A673 (cell line): ENCODE measurements at regions not wholly inside any gene's neighbourhood (a gene's known extent, or its start where the extent isn't known, plus 50 kb on each side); places are given as distances from the start of the nearest gene placed in this dataset.

ENCODE experiments used
- BruUV-seq: library from RNA; stranded (reverse); fragments of 400-500 nt; replicated peaks from 2 replicates; lab custom pipeline; 2021; lab: Mats Ljungman, UMichigan
- CTCF ChIA-PET: fragments of 300-600 bp; sonication (Branson Sonifier 250); formaldehyde crosslinking; loops from one replicate; lab custom pipeline; 2022; ENCODE audit warnings: antibody characterized with exemption; lab: Charles Lee
- POLR2A ChIA-PET: fragments of 300-600 bp; sonication (Branson Sonifier 250); formaldehyde crosslinking; loops from one replicate; lab custom pipeline; 2022; ENCODE audit warnings: antibody characterized with exemption; ENCODE audit not compliant: low non-redundant PET; lab: Charles Lee
- DNase-seq: peaks from one replicate; pipeline ENCODE4 v3.0.0-alpha.2; 2015; ENCODE audit warnings: low spot score
- H3K27ac ChIP-seq: fragments of 200-600 bp; sonication (generic); 2 replicates; pipeline ENCODE4 v1.5.1; 2016; ENCODE audit warnings: mixed run types, low read depth, mild to moderate bottlenecking, mixed read lengths, antibody characterized with exemption, low read length; ENCODE audit not compliant: poor library complexity, severe bottlenecking
- H3K27me3 ChIP-seq: fragments of 200-600 bp; sonication (generic); replicated peaks from 2 replicates; pipeline ENCODE4 v1.6.1; 2017; ENCODE audit warnings: mixed run types, low read depth, mild to moderate bottlenecking, mixed read lengths, antibody characterized with exemption, low read length; ENCODE audit not compliant: insufficient read depth, poor library complexity
- H3K36me3 ChIP-seq: fragments of 200-600 bp; sonication (generic); 2 replicates; pipeline ENCODE4 v1.6.1; 2016; ENCODE audit warnings: mixed run types, mild to moderate bottlenecking, mixed read lengths, antibody characterized with exemption, low read length; ENCODE audit not compliant: insufficient read depth, poor library complexity, severe bottlenecking
- H3K4me1 ChIP-seq: fragments of 200-600 bp; sonication (generic); 2 replicates; pipeline ENCODE4 v1.6.1; 2017; ENCODE audit warnings: mixed run types, mild to moderate bottlenecking, mixed read lengths, antibody characterized with exemption, low read length; ENCODE audit not compliant: insufficient read depth, poor library complexity, severe bottlenecking
- H3K4me3 ChIP-seq: fragments of 200-600 bp; sonication (generic); 2 replicates; pipeline ENCODE4 v1.5.1; 2016; ENCODE audit warnings: low read depth, mixed run types, mild to moderate bottlenecking, mixed read lengths, low read length; ENCODE audit not compliant: poor library complexity, severe bottlenecking
- H3K9me3 ChIP-seq: fragments of 200-600 bp; sonication (generic); 2 replicates; pipeline ENCODE4 v1.6.1; 2016; ENCODE audit warnings: mixed run types, low read depth, mild to moderate bottlenecking, mixed read lengths, antibody characterized with exemption, low read length; ENCODE audit not compliant: poor library complexity, severe bottlenecking
- EZH2 ChIP-seq: fragments of 200-600 bp; sonication (generic); IDR thresholded peaks from 2 replicates; pipeline ENCODE4 v1.6.1; 2017; ENCODE audit warnings: borderline replicate concordance, low read depth, mild to moderate bottlenecking, mixed read lengths, antibody characterized with exemption, low read length; ENCODE audit not compliant: poor library complexity, severe bottlenecking
- intact Hi-C: fragments of 100-400 bp; cut with micrococcal nuclease; formaldehyde crosslinking; loops from one replicate; pipeline ENCODE4 v1.10.0; 2022; ENCODE audit not compliant: unreplicated experiment
- TF ChIP-seq, protein P1 (sequence below): fragments of 300-800, 200-600 bp; sonication (generic); conservative IDR thresholded peaks from 2 replicates; pipeline ENCODE4 v1.5.1; 2017; ENCODE audit warnings: low read depth, mild to moderate bottlenecking, antibody characterized with exemption, low read length, moderate library complexity, mixed read lengths

DNA sequence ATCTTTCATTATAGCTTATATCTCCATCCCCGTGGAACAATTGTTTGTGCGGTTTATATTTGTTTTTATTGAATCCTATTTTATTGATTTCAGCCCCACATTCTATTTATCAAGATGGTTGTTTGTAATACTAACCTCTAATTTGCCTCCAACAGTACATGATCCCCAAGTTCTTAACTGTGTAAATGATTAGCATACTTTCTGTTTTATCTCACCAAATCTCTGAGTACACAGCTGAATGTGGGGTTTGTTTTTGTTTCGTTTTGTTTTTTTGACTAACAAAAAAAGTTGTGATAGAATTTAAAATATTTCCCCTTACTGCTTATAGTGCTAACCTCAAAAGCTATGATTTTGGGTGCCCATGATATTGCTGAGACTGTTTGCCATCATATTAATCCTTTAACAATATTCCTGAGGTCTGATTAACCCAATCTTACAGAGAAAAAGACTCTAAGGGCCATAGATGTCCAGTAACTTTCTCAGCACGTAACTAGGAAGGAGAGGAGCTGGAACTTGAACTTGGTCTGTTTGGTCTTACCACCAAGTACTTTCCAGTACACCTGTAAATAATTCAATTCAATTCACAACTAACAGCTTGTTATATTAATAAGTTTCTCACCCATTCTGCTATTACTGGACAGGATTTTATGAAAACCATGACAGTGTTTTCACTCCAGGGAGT is 789.8 kb downstream of the TUSC7 start:
- no peak for DNase-seq
- Histone ChIP-seq H3K36me3 (no peaks in the 10 kb centered on the region), H3K4me1 (no peaks in the 10 kb centered on the region), H3K27me3 (no peaks in the 10 kb centered on the region), H3K27ac (no peak overlapping the region), H3K4me3 (no peak overlapping the region), H3K9me3 (no peaks in the 10 kb centered on the region)
- intact Hi-C loops: no loop called here
- TF ChIP-seq EZH2: no peak
- TF ChIP-seq, protein P1, sequence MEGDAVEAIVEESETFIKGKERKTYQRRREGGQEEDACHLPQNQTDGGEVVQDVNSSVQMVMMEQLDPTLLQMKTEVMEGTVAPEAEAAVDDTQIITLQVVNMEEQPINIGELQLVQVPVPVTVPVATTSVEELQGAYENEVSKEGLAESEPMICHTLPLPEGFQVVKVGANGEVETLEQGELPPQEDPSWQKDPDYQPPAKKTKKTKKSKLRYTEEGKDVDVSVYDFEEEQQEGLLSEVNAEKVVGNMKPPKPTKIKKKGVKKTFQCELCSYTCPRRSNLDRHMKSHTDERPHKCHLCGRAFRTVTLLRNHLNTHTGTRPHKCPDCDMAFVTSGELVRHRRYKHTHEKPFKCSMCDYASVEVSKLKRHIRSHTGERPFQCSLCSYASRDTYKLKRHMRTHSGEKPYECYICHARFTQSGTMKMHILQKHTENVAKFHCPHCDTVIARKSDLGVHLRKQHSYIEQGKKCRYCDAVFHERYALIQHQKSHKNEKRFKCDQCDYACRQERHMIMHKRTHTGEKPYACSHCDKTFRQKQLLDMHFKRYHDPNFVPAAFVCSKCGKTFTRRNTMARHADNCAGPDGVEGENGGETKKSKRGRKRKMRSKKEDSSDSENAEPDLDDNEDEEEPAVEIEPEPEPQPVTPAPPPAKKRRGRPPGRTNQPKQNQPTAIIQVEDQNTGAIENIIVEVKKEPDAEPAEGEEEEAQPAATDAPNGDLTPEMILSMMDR: no peak
- CTCF ChIA-PET: no interaction called here
- BruUV-seq: no TSS peak
- POLR2A ChIA-PET: no interaction called here

DNA sequence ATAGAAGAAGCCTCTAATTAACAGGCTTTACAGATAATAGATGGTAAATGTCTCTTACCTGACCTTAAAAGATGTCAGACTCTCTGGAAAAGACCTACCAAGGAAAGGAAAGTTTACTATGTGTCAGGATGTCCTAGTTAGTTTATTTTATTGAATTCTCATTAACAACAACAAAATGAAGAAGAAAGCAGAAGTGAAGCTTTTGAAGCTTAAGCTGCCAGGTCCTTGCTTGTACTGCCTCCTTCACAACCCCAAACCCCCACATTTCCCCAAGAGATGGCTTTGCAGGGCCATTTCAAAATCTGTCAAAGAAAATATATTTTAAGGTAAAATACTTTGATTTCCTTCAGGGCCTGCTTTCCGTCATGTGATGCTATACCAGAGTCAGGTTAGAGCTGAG is 798.4 kb downstream of the TUSC7 start:
- intact Hi-C loops: no loop called here
- TF ChIP-seq EZH2: no peak
- TF ChIP-seq, protein P1: no peak
- no peak overlapping the region for H3K4me3 ChIP-seq
- no peaks in the 10 kb centered on the region for H3K27me3 ChIP-seq
- POLR2A ChIA-PET: no interaction called here
- no peaks in the 10 kb centered on the region for H3K36me3 ChIP-seq
- no TSS peak for BruUV-seq
- no peak for DNase-seq
- CTCF ChIA-PET: no interaction called here
- H3K27ac ChIP-seq: no peak overlapping the region
- no peaks in the 10 kb centered on the region for H3K9me3 ChIP-seq
- H3K4me1 ChIP-seq: no peaks in the 10 kb centered on the region

DNA sequence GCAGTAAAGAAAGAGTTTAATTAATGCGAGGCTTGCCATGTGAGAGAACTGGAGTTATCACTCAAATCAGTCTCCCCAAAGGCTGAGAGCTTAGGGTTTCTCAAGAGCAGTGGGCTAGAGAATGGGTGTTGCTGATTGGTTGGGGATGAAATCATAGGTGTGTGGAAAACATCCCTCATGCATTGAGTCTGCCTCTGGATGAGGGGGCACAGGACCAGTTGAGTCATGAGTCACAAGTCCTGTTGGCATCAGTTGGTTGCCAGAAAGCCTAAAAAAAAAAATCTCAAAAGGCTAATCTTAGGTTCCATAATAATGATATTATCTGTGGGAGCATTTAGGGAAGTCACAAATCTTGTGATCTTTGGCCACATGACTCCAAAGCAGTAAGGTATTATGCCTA is 800.3 kb downstream of the TUSC7 start:
- Histone ChIP-seq H3K27me3 (no peaks in the 10 kb centered on the region), H3K9me3 (no peaks in the 10 kb centered on the region), H3K4me3 (no peak overlapping the region), H3K36me3 (no peaks in the 10 kb centered on the region), H3K27ac (no peak overlapping the region), H3K4me1 (no peaks in the 10 kb centered on the region)
- ChIA-PET POLR2A (no interaction called here), CTCF (no interaction called here)
- DNase-seq: no peak
- no TSS peak for BruUV-seq
- no peak for TF ChIP-seq EZH2
- TF ChIP-seq, protein P1: no peak
- intact Hi-C loops: no loop called here
